Spleen (tissue), 11 donors: ENCODE measurements at regions not wholly inside any gene's neighbourhood (a gene's known extent, or its start where the extent isn't known, plus 50 kb on each side); places are given as distances from the start of the nearest gene placed in this dataset.

Source experiments
- DNase-seq: peaks from one replicate; pipeline ENCODE4 v3.0.0-alpha.2; 2020
- H3K27ac ChIP-seq, 8 donors: fragments of 200-600 bp; sonication (generic) in 7 of 8; 1 replicate in 4 of 8; 2 replicates in 4 of 8; pipeline versions ENCODE4 v1.5.0 to v1.8.0; 2016 to 2021; ENCODE audit warnings: inconsistent platforms in 4 of 8, mild to moderate bottlenecking in 4 of 8, moderate library complexity in 1 of 8
- H3K27me3 ChIP-seq, 7 donors: fragments of 200-600 bp; sonication (generic) in 6 of 7; replicated peaks in 1 of 7; 1 replicate in 4 of 7; 2 replicates in 3 of 7; pipeline versions ENCODE4 v1.5.0 to v1.8.0; 2016 to 2021; ENCODE audit warnings: inconsistent platforms in 3 of 7, mild to moderate bottlenecking in 1 of 7
- H3K36me3 ChIP-seq, 6 donors: fragments of 200-600 bp; sonication (generic) in 5 of 6; 1 replicate in 4 of 6; 2 replicates in 2 of 6; pipeline versions ENCODE4 v1.5.0 to v1.8.0; 2016 to 2021; ENCODE audit warnings: inconsistent platforms in 2 of 6
- H3K4me1 ChIP-seq, 6 donors: fragments of 200-600 bp; sonication (generic) in 5 of 6; 1 replicate in 3 of 6; 2 replicates in 3 of 6; pipeline versions ENCODE4 v1.5.0 to v1.8.0; 2016 to 2021; ENCODE audit warnings: inconsistent platforms in 3 of 6
- H3K4me3 ChIP-seq, 8 donors: fragments of 200-600 bp; sonication (generic) in 7 of 8; 1 replicate in 4 of 8; 2 replicates in 4 of 8; pipeline versions ENCODE4 v1.5.0 to v1.8.0; 2016 to 2021; ENCODE audit warnings: inconsistent platforms in 4 of 8, mild to moderate bottlenecking in 4 of 8, moderate library complexity in 2 of 8
- H3K9me3 ChIP-seq, 8 donors: fragments of 200-600 bp; sonication (generic) in 7 of 8; 1 replicate in 4 of 8; 2 replicates in 4 of 8; pipeline versions ENCODE4 v1.5.0 to v1.8.0; 2016 to 2021; ENCODE audit warnings: inconsistent platforms in 4 of 8
- POLR2A ChIP-seq, 3 donors: fragments of 450-650 bp; IDR thresholded peaks; one replicate each; pipeline ENCODE4 v1.5.1; 2017; ENCODE audit warnings: antibody characterized with exemption in 3 of 3, mild to moderate bottlenecking in 1 of 3
- POLR2AphosphoS5 ChIP-seq, 3 donors: sonication (generic); formaldehyde crosslinking; IDR thresholded peaks; one replicate each; pipeline ENCODE4 v1.5.1; 2017; ENCODE audit warnings: antibody characterized with exemption in 3 of 3
- WGBS, 5 donors: extraction: QIAGEN DNeasy Blood & Tissue Kit in 3 of 5; methylation state at CpG; one replicate each; pipeline versions ENCODE4 v1.1.5 to v1.1.7; 2013 to 2018; 5-methylcytosine and 5-hydroxymethylcytosine counted together
- intact Hi-C: fragments of 100-400 bp; cut with DNase I; formaldehyde crosslinking; loops from one replicate; pipeline ENCODE4 v1.15.0; 2023; ENCODE audit warnings: low total_unique reads
- TF ChIP-seq, protein P1 (sequence below), 11 experiments: fragments of 200-600 bp in 7 of 11; fragments of 450-650 bp in 4 of 11; sonication (generic) in 4 of 11; IDR thresholded peaks in 8 of 11; conservative IDR thresholded peaks in 3 of 11; 1 replicate in 7 of 11; 2 replicates in 4 of 11; pipeline versions ENCODE4 v1.4.0 to v1.8.0; 2016 to 2021; ENCODE audit warnings: antibody characterized with exemption in 11 of 11, inconsistent platforms in 4 of 11, mild to moderate bottlenecking in 1 of 11
- donor health status: healthy with polysubstance abuse.
- donor health status: DM: no; HTN: no; CAD: no; lungs with moderate emphysema.
- donor health status: DM: no; HTN: no; CAD: no.
- donor health status: Bipolar disorder and iron deficiency.
- donor health status: healthy.
- donor health status: DM: no; HTN: no; CAD: no.
- donor health status: DM: yes; HTN: yes; CAD: no.

DNA sequence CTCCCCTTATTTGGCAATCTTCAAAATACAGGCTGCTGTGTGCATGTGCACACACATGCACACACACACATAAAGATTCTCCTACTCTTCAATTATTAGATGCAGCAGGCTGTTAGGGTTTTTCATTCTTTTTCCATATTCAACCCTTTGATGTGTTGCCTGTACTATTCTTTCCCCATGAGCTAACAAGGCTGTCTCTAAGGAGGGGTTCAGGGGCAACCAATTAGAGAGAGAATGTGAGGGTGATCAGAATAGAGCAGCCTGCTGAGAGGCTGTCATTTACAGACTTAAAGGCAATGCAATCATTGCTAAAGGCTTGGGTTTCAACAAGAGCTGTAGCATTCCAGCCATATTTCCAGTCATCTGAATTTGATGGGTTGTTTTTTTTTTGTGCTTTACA is 467.4 kb upstream of the ID4 start:
- Histone ChIP-seq H3K4me3 (no peak overlapping the region), H3K27me3 (no peaks in the 10 kb centered on the region), H3K27ac (no peak overlapping the region), H3K9me3 (peaks cover 0 to 14% (median 6%) of the 10 kb centered on the region in 8 donors), H3K4me1 (no peaks in the 10 kb centered on the region), H3K36me3 (no peaks in the 10 kb centered on the region)
- intact Hi-C loops = no loop called here
- TF ChIP-seq POLR2AphosphoS5 (IDR thresholded peaks at IDR 0.05) = no peak
- TF ChIP-seq, protein P1, sequence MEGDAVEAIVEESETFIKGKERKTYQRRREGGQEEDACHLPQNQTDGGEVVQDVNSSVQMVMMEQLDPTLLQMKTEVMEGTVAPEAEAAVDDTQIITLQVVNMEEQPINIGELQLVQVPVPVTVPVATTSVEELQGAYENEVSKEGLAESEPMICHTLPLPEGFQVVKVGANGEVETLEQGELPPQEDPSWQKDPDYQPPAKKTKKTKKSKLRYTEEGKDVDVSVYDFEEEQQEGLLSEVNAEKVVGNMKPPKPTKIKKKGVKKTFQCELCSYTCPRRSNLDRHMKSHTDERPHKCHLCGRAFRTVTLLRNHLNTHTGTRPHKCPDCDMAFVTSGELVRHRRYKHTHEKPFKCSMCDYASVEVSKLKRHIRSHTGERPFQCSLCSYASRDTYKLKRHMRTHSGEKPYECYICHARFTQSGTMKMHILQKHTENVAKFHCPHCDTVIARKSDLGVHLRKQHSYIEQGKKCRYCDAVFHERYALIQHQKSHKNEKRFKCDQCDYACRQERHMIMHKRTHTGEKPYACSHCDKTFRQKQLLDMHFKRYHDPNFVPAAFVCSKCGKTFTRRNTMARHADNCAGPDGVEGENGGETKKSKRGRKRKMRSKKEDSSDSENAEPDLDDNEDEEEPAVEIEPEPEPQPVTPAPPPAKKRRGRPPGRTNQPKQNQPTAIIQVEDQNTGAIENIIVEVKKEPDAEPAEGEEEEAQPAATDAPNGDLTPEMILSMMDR (IDR thresholded peaks at IDR 0.05 in 8 of 11, conservative IDR thresholded peaks at IDR 0.05 in 3 of 11) = no peak
- TF ChIP-seq POLR2A (IDR thresholded peaks at IDR 0.05) = no peak
- DNase-seq = no peak

DNA sequence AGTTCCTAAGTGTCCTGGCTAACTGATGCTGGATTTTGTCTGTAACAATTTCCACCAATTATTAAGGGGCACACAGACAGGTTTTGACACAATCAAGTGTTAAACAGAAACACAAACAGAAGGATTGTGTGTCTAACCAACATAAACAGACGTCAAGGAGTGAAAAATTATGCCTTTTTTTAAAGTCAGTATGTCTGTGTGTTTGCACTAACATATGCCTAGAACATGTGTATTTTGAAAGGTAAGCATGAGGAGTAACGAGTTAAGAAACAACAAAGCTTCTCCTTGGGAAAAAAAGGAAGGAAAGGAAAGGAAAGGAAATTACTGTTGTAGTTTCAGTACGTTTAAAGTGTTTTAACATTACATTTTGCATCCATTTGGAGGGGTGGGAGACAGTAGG is 466.3 kb upstream of the ID4 start:
- Histone ChIP-seq H3K27me3 (no peaks in the 10 kb centered on the region), H3K36me3 (no peaks in the 10 kb centered on the region), H3K4me1 (no peaks in the 10 kb centered on the region), H3K4me3 (no peak overlapping the region), H3K9me3 (peaks cover 0 to 14% (median 4%) of the 10 kb centered on the region in 8 donors), H3K27ac (no peak overlapping the region)
- 26 to 44% (median 35%) methylated on average over 3 of the region's 3 CpGs for WGBS, 5 donors
- TF ChIP-seq, protein P1 (IDR thresholded peaks at IDR 0.05 in 8 of 11, conservative IDR thresholded peaks at IDR 0.05 in 3 of 11) = no peak
- TF ChIP-seq POLR2A (IDR thresholded peaks at IDR 0.05) (no peak), POLR2AphosphoS5 (IDR thresholded peaks at IDR 0.05) (no peak)
- DNase-seq = no peak
- intact Hi-C loops = no loop called here

DNA sequence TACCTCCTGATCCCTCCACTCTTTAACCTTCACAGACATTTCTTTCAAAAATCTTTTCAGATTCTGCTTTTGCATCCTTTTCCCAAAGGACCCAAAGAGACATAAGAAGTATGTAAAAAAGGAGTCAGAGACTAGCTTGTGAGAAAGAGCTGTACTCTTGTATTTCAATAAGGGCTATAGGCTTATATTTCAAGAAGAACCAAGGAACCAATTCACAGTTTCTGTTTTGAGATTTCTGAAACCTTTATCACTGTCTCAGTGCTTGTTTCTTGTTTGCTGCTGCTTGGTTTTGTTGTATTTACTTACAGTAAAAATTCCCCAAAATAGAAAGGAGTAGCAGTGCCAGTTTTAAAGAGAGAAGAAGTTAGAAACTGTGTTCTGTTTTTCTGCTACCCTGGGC is 461.6 kb upstream of the ID4 start:
- Histone ChIP-seq H3K4me3 (no peak overlapping the region), H3K27ac (no peak overlapping the region), H3K36me3 (no peaks in the 10 kb centered on the region), H3K4me1 (no peaks in the 10 kb centered on the region), H3K27me3 (no peaks in the 10 kb centered on the region), H3K9me3 (peaks cover 0 to 5% (median 0%) of the 10 kb centered on the region in 8 donors)
- DNase-seq = no peak
- intact Hi-C loops = no loop called here
- TF ChIP-seq POLR2A (IDR thresholded peaks at IDR 0.05) = no peak
- TF ChIP-seq, protein P1 (IDR thresholded peaks at IDR 0.05 in 8 of 11, conservative IDR thresholded peaks at IDR 0.05 in 3 of 11) = no peak
- no peak for TF ChIP-seq POLR2AphosphoS5 (IDR thresholded peaks at IDR 0.05)

DNA sequence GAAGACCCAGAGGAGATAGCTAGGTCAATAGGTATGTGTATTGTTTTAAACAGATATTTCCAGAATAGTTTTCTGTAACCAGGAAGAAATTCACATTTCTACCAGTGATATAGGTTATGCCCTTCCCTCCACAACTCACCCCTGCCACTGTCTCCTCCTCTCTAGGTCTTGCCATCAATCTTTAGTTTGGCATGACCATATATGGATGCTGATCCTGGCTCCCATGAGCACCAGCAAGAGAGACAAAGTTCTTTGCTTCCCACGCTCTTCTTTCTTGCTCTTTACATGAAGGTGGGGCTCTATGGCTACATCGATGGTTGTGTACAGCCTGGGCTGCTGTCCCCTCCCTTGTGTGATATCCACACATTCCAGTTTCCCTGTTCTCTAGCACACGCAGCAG is 459.4 kb upstream of the ID4 start:
- Histone ChIP-seq H3K27ac (no peak overlapping the region), H3K4me3 (no peak overlapping the region), H3K36me3 (no peaks in the 10 kb centered on the region), H3K9me3 (peaks cover 0 to 5% (median 0%) of the 10 kb centered on the region in 8 donors), H3K27me3 (no peaks in the 10 kb centered on the region), H3K4me1 (no peaks in the 10 kb centered on the region)
- 69 to 83% (median 74%) methylated on average over 3 of the region's 3 CpGs for WGBS, 5 donors
- no peak for TF ChIP-seq POLR2AphosphoS5 (IDR thresholded peaks at IDR 0.05)
- no peak for TF ChIP-seq POLR2A (IDR thresholded peaks at IDR 0.05)
- TF ChIP-seq, protein P1 (IDR thresholded peaks at IDR 0.05 in 8 of 11, conservative IDR thresholded peaks at IDR 0.05 in 3 of 11) = no peak
- intact Hi-C loops = no loop called here
- DNase-seq = no peak
